ENCODE measurements at regions not wholly inside any gene's neighbourhood (a gene's known extent, or its start where the extent isn't known, plus 50 kb on each side); places are given as distances from the start of the nearest gene placed in this dataset.
"Not testable (repeated sequence)": the region's sequence is repeated elsewhere in the genome, so short reads cannot be mapped to it uniquely, and the experiment has no call there.

DNA sequence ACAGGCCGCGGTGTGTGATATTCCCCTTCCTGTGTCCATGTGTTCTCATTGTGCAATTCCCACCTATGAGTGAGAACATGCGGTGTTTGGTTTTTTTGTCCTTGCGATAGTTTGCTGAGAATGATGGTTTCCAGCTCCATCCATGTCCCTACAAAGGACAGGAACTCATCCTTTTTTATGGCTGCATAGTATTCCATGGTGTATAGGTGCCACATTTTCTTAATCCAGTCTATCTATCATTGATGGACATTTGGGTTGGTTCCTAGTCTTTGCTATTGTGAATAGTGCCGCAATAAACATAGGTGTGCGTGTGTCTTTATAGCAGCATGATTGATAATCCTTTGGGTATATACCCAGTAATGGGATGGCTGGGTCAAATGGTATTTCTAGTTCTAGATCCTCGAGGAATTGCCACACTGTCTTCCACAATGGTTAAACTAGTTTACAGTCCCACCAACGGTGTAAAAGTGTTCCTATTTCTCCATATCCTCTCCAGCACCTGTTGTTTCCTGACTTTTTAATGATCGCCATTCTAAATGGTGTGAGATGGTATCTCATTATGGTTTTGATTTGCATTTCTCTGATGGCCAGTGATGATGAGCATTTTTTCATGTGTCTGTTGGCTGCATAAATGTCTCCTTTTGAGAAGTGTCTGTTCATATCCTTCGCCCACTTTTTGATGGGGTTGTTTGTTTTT lies 125.1 kb downstream of the USP22 start:
- DNase-seq = not testable (repeated sequence)

DNA sequence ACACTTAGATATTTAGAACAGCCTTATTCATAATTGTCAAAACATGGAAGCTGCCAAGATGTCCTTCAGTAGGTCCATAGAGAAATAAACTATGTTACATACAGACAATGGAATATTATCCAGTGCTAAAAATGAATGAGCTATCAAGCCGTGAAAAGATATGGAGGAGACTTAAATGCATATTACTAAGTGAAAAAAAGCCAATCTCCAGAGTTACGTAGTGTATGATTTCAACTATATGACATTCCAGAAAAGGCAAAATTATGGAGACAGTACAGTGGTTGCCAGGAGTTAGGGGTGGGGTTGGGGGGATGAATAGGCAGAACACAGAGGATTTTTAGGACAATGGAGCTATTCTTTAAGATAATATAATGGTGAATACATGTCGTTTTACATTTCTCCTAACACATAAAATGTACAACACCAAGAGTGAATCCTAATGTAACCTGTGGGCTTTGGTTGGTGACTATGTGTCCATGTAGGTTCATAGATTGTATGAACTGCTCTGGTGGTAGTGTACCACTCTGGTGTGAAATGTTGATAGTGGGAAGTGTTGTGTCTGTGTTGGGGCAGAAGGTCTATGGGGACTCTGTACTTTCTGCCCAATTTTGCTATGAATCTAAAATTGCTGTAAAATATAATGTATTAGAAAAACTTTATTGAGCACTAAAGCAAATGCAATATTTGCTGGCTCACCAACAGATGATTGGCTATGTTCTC lies 122.6 kb downstream of the USP22 start:
- DNase-seq = no peak

DNA sequence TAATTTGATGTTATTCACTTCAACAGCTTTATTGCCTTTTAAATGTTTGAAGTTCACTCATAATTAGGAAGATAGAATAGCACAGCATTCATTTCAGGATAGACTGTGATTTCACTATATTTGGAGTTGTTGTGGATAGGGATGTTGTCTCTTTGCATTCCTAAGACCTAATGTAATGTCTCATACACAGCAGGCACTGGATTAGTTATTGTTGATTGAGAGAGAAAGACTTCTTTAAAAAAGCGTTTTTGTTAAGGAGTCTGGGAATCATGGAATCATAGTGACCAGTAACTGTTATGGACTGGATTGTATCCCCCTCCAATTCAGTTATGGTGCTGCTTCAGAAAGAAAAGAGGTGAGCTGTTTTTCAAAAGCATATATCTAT lies 122.0 kb downstream of the USP22 start:
- DNase-seq = no peak

DNA sequence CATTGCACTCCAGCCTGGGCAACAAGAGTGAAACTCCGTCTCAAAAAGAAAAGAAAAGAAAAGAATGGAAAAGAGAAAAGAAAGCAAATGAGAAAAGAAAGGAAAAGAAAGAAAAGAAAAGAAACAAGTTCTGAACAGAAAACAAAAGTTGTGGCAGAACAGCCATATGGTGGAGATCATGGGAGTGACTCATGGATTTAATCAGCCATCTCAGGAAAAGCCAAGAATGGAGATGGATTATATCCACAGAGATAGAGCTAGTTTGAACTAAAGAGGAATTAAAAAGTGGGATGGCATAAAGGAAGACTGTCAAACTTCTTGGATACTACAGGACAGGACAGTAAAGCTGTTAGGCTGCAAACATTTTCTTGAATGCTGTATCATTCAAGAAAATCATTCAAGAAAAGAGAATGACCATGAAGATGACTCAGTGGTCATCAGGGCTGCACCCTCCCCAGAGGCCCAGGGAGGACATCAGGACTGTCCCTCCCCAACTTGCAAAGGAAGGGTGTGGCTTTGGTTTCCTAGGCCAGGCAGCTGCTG lies 120.6 kb downstream of the USP22 start:
- no peak for DNase-seq

DNA sequence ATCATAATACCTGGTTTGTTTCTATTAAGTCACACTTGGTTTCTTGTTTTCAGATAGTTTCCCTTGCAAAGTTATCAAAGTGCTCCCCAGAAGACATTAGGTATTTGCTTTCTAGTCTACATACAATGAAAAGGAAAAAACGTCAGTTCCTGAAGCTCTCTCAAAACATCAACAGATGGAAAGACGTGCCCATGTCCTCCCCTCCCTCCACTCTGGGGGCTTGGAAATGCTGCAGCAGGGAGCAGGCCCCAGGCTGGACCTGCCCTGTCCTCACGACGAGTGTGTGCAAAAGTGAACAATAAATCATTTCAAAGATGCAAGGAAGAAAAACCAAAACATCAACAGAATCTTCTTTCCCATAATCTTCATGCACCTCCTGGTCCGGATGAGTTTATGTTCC lies 118.5 kb downstream of the USP22 start:
- no peak for DNase-seq

DNA sequence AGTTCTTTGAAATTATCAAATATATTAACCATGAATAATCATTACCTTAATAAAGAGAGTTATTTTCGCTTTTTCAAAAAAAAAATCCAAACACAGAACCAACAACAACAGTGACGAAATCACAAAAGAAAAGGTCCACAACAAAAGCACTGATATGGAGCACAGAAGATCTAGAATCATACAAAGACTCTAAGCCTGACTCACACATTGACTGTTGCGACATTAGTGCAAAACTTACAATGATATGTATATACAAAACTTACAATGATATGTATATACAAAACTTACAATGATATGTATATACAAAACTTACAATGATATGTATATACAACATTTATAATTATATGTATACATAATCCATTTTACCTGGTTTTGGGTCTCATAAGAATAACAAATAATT lies 117.7 kb downstream of the USP22 start:
- DNase-seq = no peak

DNA sequence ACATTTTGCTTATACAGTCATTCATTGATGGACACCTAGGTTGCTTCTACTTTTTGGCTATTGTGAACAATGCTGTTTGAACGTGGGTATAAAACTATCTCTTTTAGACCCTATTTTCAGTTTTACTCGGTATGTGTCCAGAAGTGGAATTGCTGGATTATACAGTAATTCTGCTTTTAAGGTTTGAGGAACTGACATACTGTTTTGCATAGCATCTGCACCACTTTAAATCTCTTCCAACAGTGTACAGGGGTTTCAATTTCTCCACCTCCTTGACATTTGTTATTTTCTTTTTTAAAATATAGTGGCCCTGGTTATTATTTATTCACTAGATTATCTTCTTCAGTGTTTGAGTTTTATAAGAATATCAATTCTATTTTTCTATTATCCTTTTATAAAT lies 116.9 kb downstream of the USP22 start:
- no peak for DNase-seq

DNA sequence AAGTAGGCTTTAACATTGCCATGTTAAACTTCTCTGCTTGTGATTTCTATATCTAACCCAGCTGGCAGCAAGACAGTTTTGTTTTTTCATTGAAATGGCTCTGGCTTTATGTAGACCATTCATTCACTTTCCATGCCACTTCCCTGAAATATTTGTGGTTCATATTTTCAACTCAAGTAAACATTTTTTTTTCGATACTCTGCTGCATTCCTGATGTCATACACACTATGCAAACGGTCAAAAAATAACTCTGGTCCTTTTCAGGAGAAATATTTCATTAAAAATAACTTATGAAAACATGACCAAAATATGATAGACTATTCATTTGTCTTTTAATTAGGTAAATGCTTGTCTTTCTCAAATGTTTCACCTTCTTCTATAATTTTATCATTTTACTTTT lies 116.3 kb downstream of the USP22 start:
- DNase-seq = no peak

DNA sequence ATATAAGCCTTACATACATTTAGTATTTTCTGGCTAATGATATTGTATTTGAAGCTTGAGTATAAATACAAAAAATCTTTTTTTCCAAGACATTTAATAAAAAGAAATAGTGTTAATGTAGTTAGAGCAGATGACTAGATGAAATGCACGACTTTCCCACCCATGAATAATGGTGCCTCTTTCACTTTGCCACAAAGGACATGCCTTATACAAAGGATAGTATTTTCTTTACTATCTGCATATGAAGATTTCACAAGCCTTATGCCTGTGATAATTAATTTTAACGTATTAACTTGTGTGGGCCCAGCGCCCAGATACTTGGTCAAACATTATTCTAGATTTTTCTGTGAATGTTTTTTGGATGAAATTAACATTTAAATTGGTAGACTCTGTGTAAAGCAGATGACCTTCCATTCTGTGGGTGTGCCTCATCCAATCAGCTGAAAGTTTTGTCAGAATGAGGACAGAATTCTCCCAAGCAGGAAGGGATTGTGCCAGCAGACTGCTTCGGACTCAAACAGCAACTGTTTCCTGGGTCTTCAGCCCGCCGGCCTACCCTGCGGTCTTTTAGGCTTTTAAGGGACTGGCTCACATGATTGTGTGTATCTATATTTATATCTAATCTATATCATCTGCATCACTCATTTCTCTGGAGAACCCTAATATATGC lies 115.4 kb downstream of the USP22 start:
- DNase-seq = no peak

DNA sequence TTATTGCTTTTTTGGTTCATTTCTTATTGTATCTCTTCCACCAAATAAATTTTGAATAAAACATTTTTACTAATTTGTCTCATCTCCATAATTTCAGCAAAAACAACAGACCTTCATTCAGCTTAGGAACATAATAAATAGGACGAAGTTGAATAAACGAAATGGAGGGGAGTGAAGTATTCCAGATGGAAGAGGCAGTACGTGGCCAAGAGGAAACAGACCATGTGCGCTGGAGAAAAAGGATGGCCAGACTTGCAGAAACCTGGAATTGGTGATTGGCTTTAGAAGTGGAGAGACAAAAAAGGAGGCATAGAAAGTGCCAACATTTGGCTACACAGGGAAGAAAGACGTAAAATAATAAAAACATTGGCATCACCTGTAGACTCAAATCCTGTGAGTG lies 113.5 kb downstream of the USP22 start:
- no peak for DNase-seq

DNA sequence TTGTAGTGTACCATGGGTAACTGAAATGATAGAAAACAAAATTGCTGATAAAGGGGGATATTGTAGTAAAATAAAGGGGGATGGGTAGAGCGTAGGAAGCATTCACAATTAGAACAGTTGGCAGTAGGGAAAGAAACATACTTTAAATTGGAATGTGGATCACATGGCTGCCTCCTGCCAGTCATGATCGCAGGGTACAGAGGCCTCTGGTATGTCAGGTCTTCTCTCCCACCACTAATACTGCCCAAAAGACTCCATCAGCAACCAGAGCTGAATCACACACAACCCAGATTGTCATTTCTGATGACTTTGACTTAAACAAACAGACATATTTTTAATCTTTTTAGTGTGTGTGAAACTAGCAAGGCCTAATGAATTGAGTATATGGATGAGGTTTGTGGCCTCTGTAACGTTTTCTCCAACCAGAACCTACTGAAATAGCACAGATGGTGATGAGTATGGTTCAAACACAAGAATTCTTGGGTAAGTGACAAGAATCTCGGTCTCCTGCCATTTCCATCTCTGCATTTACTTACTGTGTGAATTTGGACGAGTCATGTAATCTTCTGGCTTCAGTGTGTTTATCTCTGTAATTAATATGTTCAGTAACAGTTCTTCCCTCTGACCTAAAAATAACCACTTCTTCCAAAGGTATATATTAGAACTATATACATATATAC lies 112.6 kb downstream of the USP22 start:
- DNase-seq = no peak

DNA sequence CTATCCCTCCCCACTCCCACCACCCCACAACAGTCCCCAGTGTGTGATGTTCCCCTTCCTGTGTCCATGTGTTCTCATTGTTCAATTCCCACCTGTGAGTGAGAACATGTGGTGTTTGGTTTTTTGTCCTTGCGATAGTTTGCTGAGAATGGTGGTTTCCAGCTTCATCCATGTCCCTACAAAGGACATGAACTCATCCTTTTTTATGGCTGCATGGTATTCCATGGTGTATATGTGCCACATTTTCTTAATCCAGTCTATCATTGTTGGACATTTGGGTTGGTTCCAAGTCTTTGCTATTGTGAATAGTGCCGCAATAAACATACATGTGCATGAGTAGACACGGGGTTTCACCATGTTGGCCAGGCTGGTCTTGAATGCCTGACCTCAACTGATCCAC lies 109.8 kb downstream of the USP22 start:
- DNase-seq = not testable (repeated sequence)

DNA sequence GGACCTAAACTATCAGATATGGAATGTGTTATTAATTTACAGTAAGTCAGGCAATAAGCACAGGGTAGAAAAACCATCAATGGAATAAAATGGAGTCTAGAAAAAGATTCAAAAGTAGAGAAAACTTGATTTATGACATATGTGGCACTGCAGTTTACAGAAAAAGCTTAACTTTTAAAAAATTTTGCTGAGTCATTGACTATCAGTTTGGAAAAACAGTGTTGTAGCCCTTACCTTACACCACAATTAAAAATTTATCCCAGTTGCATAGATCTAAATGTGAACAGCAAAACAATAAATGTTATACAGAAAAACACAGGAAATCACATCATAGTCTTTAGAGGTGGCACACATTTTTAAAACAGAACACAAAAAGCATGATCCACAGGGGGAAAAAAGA lies 108.5 kb downstream of the USP22 start:
- no peak for DNase-seq

DNA sequence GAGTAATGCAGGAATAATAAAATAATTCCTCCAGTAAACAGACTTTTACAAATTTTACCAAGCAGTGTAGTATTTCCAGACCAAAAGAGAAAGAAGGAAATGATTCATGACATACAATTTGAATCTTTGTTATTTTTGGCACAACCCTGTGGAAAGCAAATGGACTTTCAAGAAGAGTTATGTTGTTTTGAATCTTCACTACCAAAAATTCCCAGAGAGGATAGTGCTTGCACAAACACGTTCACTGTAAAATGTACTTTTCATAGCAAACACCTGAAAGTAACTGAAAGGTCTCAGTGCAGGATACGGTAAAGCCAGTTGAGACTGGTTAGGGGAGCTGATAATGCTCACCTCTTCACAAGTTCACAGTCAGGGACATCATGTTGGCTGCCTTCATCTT lies 107.1 kb downstream of the USP22 start:
- DNase-seq = no peak

DNA sequence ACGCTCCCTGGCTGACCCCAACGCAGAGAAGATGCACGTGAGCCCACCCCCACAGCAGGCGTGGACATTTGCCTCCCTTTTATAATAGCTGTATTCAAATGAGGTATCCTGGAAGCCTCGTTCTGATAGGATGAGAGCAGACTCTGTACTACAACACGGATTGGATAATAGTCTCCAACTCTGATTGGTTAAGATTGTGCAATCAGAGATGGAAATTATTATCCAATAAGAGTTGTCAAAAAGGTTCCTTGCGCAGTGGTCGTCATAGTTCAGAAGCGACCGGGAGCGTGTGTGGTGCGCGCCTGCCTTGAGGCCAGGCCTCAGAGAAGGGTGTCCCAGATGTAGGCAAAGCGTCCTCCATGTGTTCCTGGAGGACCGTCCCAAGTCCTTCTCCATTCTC lies 104.6 kb downstream of the USP22 start:
- no peak for DNase-seq

DNA sequence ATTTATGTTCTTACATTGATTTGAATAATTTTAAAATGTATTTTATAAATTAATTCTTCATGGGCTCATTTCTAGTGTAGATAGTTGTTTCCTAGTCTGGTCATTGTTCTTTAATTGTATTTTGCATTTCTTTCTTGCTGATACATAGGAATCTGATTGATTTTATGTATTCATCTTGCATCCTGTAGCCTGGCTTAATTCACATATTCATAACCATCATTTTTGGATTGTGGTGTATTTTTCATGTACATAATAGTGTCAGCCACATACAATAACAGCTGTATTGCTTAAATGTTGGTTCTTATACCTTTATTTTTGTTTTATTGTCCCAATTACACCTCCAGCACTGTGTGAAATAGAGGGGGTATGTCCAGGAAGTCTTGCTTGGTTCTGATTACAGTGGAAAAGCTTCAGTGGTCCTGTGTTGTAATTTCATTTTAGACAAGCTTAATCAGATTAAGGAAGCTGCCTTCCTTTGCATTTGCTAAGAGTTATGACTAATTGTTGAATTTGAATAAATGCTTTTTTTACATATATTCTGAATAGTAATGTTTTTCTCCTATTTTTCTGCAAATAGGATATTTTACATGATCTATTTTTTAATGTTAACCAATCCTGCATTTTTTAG lies 103.7 kb downstream of the USP22 start:
- DNase-seq = no peak

DNA sequence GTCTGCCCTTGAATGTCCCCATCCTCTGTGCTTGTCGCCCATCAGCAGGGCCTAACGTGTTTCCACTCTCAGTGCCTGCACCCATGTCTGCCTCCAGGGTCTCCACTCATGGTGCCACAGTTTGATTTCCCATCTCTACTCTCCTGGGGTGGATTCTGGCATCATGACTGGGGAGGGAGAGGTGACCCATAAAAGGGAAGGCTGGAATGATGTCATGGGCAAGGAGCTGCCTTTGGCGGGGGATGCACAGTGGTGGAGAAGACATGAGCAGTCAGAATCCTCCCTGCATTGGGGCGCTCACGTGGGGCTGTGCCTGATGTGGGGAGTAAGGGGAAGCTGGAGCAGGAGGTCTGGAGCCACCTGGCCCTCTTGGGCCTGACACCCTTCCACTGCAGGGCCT lies 100.9 kb downstream of the USP22 start:
- no peak for DNase-seq

DNA sequence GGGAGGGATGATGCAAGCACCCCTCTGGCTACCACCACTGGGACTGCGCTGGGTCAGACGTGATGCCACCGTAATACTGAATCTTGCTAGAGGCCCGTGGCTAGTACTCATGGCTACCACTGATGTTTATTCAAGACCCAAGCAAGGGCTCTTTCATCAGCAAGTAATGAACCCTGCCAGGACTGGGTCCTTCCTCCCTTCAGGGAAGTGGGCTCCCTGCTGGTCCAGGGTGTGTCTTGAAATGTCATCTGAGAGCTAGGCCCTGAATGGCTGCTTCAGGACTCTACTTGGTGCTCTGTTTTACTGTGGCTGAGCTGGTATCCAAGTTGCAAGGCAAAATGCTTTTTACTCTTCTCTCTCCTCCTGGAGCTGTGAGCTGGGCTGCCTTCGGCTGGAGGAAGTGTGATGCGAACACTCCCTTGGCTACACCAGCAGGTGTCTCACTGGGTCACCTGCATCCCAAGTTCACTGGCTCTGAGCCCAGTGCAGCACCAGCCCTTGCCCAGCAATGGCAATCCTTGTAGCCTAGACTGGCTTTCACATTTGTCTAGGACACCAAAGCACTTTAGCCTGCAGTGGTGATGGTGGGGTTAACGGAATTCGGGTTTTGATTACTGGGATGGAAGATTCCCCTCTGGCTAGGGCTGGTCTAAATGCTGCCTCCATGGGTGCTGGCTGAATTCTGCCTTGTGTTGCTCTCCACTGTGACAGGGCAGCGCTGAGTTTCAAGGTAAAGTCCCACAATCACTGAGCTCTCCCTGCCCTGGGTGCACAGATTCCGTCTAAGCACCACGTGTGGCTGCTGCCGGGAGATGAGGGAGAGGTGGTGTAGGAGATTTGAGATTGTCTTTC lies 98.6 kb downstream of the USP22 start:
- peak; percentile 15 for DNase-seq

DNA sequence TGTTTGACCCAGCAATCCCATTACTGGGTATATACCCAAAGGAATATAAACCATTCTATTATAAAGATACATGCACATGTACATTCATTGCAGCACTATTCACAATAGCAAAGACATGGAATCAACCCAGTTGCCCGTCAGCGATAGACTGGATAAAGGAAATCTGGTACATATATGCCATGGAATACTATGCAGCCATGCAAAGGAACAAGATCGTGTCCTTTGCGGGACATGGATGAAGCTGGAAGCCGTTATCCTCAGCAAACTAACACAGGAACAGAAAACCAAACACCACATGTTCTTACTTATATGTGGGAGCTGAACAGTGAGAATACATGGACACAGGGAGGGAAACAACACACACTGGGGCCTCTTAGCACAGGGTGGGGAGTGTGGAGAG lies 95.1 kb downstream of the USP22 start:
- not testable (repeated sequence) for DNase-seq

DNA sequence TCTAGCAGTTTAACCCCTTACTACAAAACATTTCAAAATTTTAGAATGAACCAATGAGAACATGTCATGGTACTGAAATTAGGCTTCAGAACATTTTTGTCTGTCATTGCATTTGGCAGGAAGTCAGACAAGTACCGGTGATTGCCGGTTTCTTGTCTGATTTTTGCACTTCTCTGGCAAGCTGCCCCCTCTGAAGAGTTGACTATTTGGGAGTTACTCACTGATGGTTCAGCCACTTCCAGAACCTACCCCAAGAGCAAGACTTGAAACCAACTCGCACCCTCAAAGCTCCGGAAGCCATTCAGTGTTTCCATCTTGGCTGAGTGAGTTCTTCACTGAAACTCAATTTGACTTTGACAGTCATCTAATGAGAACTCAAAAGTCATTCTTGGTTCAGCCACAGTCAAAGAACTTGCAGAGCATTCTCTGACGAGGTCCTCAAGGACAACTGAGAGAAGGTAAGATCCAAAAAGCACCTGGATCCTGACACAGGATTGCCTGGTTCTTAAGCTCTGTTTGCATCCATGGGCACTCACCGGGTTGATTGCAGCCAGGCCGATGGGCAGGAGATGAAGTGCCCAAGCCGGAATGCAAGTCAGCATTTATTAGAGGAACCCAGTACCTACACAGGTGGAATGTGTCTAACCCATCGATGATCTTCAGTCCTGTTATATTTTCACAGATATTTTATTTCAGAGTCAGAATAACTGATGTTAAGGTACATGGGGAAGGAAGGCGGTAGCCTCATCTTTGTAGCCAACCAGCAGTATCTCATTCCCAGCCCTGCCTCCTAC lies 93.6 kb downstream of the USP22 start:
- no peak for DNase-seq

Data from CD4-positive, alpha-beta T cell treated with Interleukin-17A for 1 hour (primary cell).